Adrenal gland (tissue), 9 donors: ENCODE measurements at regions not wholly inside any gene's neighbourhood (a gene's known extent, or its start where the extent isn't known, plus 50 kb on each side); places are given as distances from the start of the nearest gene placed in this dataset.

ENCODE experiments used
- DNase-seq, 7 donors: peaks; one replicate each; pipeline ENCODE4 v3.0.0-alpha.2; 2019 to 2020
- H3K27ac ChIP-seq, 5 donors: fragments of 200-600 bp; sonication (generic) in 4 of 5; 1 replicate in 3 of 5; 2 replicates in 2 of 5; pipeline versions ENCODE4 v1.5.1 to v1.8.0; 2016 to 2020; ENCODE audit warnings: mild to moderate bottlenecking in 1 of 5
- H3K27me3 ChIP-seq: fragments of 200-600 bp; 2 replicates; pipeline ENCODE4 v1.8.0; 2021
- H3K36me3 ChIP-seq, 2 donors: fragments of 200-600 bp; replicated peaks in 1 of 2; 1 replicate in 1 of 2; 2 replicates in 1 of 2; pipeline versions ENCODE4 v1.5.1 to v1.8.0; 2018 to 2022
- H3K4me1 ChIP-seq, 2 donors: fragments of 200-600 bp; replicated peaks in 1 of 2; 1 replicate in 1 of 2; 2 replicates in 1 of 2; pipeline versions ENCODE4 v1.5.1 to v1.8.0; 2018 to 2021
- H3K4me3 ChIP-seq, 4 donors: fragments of 200-600 bp; sonication (generic) in 3 of 4; one replicate each; pipeline ENCODE4 v1.5.1; 2016 to 2018
- H3K9me3 ChIP-seq, 3 donors: fragments of 200-600 bp; sonication (generic) in 1 of 3; replicated peaks in 1 of 3; 1 replicate in 2 of 3; 2 replicates in 1 of 3; pipeline versions ENCODE4 v1.5.1 to v1.8.0; 2016 to 2021
- CTCF ChIP-seq, 6 experiments: fragments of 450-650 bp in 4 of 6; fragments of 200-600 bp in 2 of 6; sonication (generic) in 1 of 6; IDR thresholded peaks; 1 replicate in 5 of 6; 2 replicates in 1 of 6; pipeline versions ENCODE4 v1.5.1 to v1.8.0; 2016 to 2021; ENCODE audit warnings: antibody characterized with exemption in 6 of 6, mild to moderate bottlenecking in 2 of 6, moderate library complexity in 1 of 6
- POLR2A ChIP-seq, 2 donors: fragments of 450-650 bp; IDR thresholded peaks; one replicate each; pipeline ENCODE4 v1.6.1; 2017; ENCODE audit warnings: antibody characterized with exemption in 2 of 2, mild to moderate bottlenecking in 2 of 2, moderate library complexity in 1 of 2
- WGBS, 4 donors: extraction: QIAGEN DNeasy Blood & Tissue Kit in 2 of 4; methylation state at CpG; one replicate each; pipeline versions ENCODE4 v1.1.5 to v1.1.7; 2013 to 2017; 5-methylcytosine and 5-hydroxymethylcytosine counted together
- intact Hi-C, 2 donors: fragments of 100-400 bp; cut with DNase I; formaldehyde crosslinking; loops; one replicate each; pipeline versions ENCODE4 v1.14.1 to v1.15.0; 2022 to 2023
- donor health status: healthy with polysubstance abuse.
- donor health status: Bipolar disorder and iron deficiency.
- donor health status: DM: yes; HTN: yes; CAD: no.
- donor health status: DM: no; HTN: no; CAD: no.
- donor health status: DM: no; HTN: no; CAD: no.

GRCh38 chr11:76603202-76603601, 67.3 kb downstream of the LRRC32 start:
- peak in 2 of 7 donors; percentile 18 to 39 for DNase-seq
- H3K27me3 ChIP-seq: no peaks in the 10 kb centered on the region
- 91 to 99% (median 96%) methylated on average over 4 of the region's 4 CpGs for WGBS, 4 donors
- H3K27ac ChIP-seq: peak overlapping the region in 3 of 5 donors; percentile 38 to 91 (median 77)
- no peak for TF ChIP-seq POLR2A (IDR thresholded peaks at IDR 0.05)
- TF ChIP-seq CTCF (IDR thresholded peaks at IDR 0.05): no peak
- no peaks in the 10 kb centered on the region for H3K36me3 ChIP-seq
- peaks cover 23 to 27% of the 10 kb centered on the region in 2 donors for H3K4me1 ChIP-seq
- no peaks in the 10 kb centered on the region for H3K9me3 ChIP-seq
- no peak overlapping the region for H3K4me3 ChIP-seq
- intact Hi-C loops: no loop called here
